GM23338 (cell line): ENCODE measurements at regions not wholly inside any gene's neighbourhood (a gene's known extent, or its start where the extent isn't known, plus 50 kb on each side); places are given as distances from the start of the nearest gene placed in this dataset.

Experiments
- ATAC-seq: fragments of 200-7000 bp; cut with Tn5 transposase; 3 replicates; pipeline ENCODE4 v1.9.1; 2020
- DNase-seq: peaks from one replicate; pipeline ENCODE4 v3.0.0-alpha.2; 2015; ENCODE audit warnings: low spot score
- H2AFZ ChIP-seq: fragments of 200-600 bp; sonication (generic); 2 replicates; pipeline ENCODE4 v1.8.0; 2016; ENCODE audit warnings: antibody characterized with exemption, mild to moderate bottlenecking, moderate library complexity
- H3F3A ChIP-seq: fragments of 200-600 bp; sonication (generic); replicated peaks from 2 replicates; pipeline ENCODE4 v1.8.0; 2017; ENCODE audit warnings: antibody characterized with exemption, mixed run types, low read depth
- H3K27ac ChIP-seq: fragments of 200-600 bp; sonication (generic); 2 replicates; pipeline ENCODE4 v1.6.1; 2016; ENCODE audit warnings: low read depth
- H3K27me3 ChIP-seq: fragments of 200-600 bp; sonication (generic); 2 replicates; pipeline ENCODE4 v1.8.0; 2016; ENCODE audit warnings: mild to moderate bottlenecking, mixed run types, moderate library complexity; ENCODE audit not compliant: insufficient read depth
- H3K36me3 ChIP-seq: fragments of 200-600 bp; sonication (generic); 2 replicates; pipeline ENCODE4 v1.8.0; 2016; ENCODE audit warnings: mild to moderate bottlenecking; ENCODE audit not compliant: insufficient read depth
- H3K4me1 ChIP-seq: fragments of 200-600 bp; sonication (generic); 2 replicates; pipeline ENCODE4 v1.8.0; 2016; ENCODE audit warnings: mild to moderate bottlenecking, moderate library complexity; ENCODE audit not compliant: insufficient read depth
- H3K4me2 ChIP-seq: fragments of 200-600 bp; sonication (generic); 2 replicates; pipeline ENCODE4 v1.7.1; 2017; ENCODE audit warnings: mixed run types
- H3K4me3 ChIP-seq: fragments of 200-600 bp; sonication (generic); 2 replicates; pipeline ENCODE4 v1.6.1; 2016; ENCODE audit warnings: mixed run types
- H3K79me2 ChIP-seq: fragments of 200-600 bp; sonication (generic); replicated peaks from 2 replicates; pipeline ENCODE4 v1.8.0; 2017; ENCODE audit warnings: mild to moderate bottlenecking; ENCODE audit not compliant: insufficient read depth
- H3K9me2 ChIP-seq: fragments of 200-600 bp; sonication (generic); 2 replicates; pipeline ENCODE4 v1.8.0; 2017; ENCODE audit not compliant: insufficient read depth
- H4K20me1 ChIP-seq: fragments of 200-600 bp; sonication (generic); replicated peaks from 2 replicates; pipeline ENCODE4 v1.8.0; 2017; ENCODE audit warnings: mild to moderate bottlenecking; ENCODE audit not compliant: insufficient read depth
- H3K27ac Mint-ChIP-seq: 2 replicates; pipeline ENCODE4 v1.8.0; 2020; ENCODE audit warnings: inconsistent platforms, mild to moderate bottlenecking, moderate library complexity, mixed read lengths
- H3K27me3 Mint-ChIP-seq: 3 replicates; pipeline ENCODE4 v1.8.0; 2022; ENCODE audit warnings: low read depth, mild to moderate bottlenecking, moderate library complexity, mixed read lengths, inconsistent platforms; ENCODE audit not compliant: insufficient read depth, poor library complexity
- H3K36me3 Mint-ChIP-seq: 3 replicates; pipeline ENCODE4 v1.8.0; 2021; ENCODE audit warnings: low read depth, mild to moderate bottlenecking, inconsistent platforms, moderate library complexity, mixed read lengths
- H3K4me1 Mint-ChIP-seq: 3 replicates; pipeline ENCODE4 v1.8.0; 2020; ENCODE audit warnings: mild to moderate bottlenecking, inconsistent platforms, mixed read lengths
- H3K4me3 Mint-ChIP-seq: 3 replicates; pipeline ENCODE4 v1.8.0; 2021; ENCODE audit warnings: moderate library complexity, mild to moderate bottlenecking, inconsistent platforms, mixed read lengths
- H3K9me3 Mint-ChIP-seq: 3 replicates; pipeline ENCODE4 v1.8.0; 2020; ENCODE audit warnings: moderate library complexity, mild to moderate bottlenecking, inconsistent platforms, mixed read lengths
- CREB1 ChIP-seq: fragments of 250-450 bp; sonication (Bioruptor Pico); IDR thresholded peaks from 2 replicates; pipeline ENCODE4 v1.5.0; 2020; ENCODE audit warnings: low read depth, mild to moderate bottlenecking, moderate library complexity
- EZH2 ChIP-seq: fragments of 200-600 bp; sonication (generic); IDR thresholded peaks from one replicate; pipeline ENCODE4 v1.8.0; 2017; ENCODE audit warnings: antibody characterized with exemption, mild to moderate bottlenecking, low read depth; ENCODE audit not compliant: unreplicated experiment
- JUNB ChIP-seq: IDR thresholded peaks from one replicate; pipeline ENCODE4 v1.6.1; 2016; ENCODE audit warnings: antibody characterized with exemption; ENCODE audit not compliant: unreplicated experiment
- NANOG ChIP-seq: IDR thresholded peaks from 2 replicates; pipeline ENCODE4 v1.6.1; 2016; ENCODE audit warnings: antibody characterized with exemption, borderline replicate concordance
- POLR2AphosphoS5 ChIP-seq: IDR thresholded peaks from 2 replicates; pipeline ENCODE4 v1.6.1; 2016; ENCODE audit warnings: antibody characterized with exemption, low read depth
- STAT1 ChIP-seq: IDR thresholded peaks from one replicate; pipeline ENCODE4 v1.6.1; 2016; ENCODE audit warnings: antibody characterized with exemption; ENCODE audit not compliant: unreplicated experiment
- TF ChIP-seq, protein P1 (sequence below): fragments of 250-450 bp; sonication (Bioruptor Pico); IDR thresholded peaks from 2 replicates; pipeline ENCODE4 v1.5.0; 2020; ENCODE audit warnings: mild to moderate bottlenecking, moderate library complexity
- TF ChIP-seq, protein P2 (sequence below): IDR thresholded peaks from one replicate; pipeline ENCODE4 v1.6.1; 2018; ENCODE audit warnings: antibody characterized with exemption; ENCODE audit not compliant: unreplicated experiment
- TF ChIP-seq, protein P3 (sequence below): IDR thresholded peaks from 2 replicates; pipeline ENCODE4 v1.6.1; 2016; ENCODE audit warnings: antibody characterized with exemption

DNA sequence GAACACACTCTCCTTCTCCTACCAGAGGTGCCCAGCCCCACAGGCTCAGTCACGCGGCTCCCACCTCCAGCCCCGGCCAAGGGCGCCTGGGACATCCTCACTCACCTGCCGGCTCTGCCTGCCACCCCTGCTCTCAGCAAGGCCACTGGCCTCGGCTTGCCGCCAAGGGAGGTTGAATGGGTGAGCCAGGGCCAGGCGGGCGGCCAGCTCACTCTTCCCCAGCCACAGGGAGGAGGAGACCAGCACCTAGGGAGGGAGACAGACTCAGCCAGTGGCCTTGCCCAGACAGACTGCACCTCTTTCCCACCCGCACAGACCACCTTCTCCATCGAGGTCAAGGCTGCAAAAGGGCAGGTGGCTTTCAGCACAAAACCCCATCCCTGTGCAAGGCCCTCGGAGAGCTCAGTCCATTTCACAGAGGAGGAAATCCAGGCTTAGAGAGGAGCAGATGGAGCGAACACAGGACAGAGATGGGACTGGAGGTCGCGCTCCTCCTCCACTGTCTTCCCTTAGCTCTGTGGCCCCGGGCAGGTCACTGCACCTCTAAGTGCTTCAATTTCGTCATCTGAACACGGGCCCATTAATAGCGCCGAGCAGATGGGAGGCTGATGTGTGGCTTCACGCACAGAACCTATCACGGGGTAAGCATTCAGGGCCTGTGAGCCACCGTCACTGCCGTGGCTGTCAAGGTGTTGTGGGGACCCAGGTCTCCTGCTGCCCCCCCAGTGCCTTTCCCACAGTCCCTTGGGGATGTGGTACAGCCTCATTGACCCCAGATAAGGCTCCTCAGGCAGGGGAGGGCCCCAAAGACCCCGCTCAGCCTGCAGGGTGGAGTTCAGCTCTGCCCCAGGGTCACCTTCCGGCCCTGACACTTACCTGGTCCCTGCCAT is 56.1 kb downstream of the RMI2 start:
- Mint-ChIP-seq H3K27ac (no peak overlapping the region), H3K4me3 (no peak overlapping the region), H3K9me3 (peaks cover 6% of the 10 kb centered on the region; the same call in 1 of the 3 replicates), H3K4me1 (peaks cover 6% of the 10 kb centered on the region), H3K36me3 (no peaks in the 10 kb centered on the region), H3K27me3 (peaks cover 17% of the 10 kb centered on the region)
- Histone ChIP-seq H3K36me3 (no peaks in the 10 kb centered on the region), H3K4me2 (no peak overlapping the region), H3F3A (peaks cover 5% of the 10 kb centered on the region; the same call in 1 of the 2 replicates), H3K4me1 (no peaks in the 10 kb centered on the region), H4K20me1 (no peaks in the 10 kb centered on the region), H2AFZ (no peak overlapping the region), H3K9me2 (no peaks in the 10 kb centered on the region), H3K4me3 (no peak overlapping the region), H3K79me2 (no peaks in the 10 kb centered on the region), H3K27me3 (no peaks in the 10 kb centered on the region), H3K27ac (no peak overlapping the region)
- DNase-seq = no peak
- ATAC-seq = no peak
- TF ChIP-seq, protein P1, sequence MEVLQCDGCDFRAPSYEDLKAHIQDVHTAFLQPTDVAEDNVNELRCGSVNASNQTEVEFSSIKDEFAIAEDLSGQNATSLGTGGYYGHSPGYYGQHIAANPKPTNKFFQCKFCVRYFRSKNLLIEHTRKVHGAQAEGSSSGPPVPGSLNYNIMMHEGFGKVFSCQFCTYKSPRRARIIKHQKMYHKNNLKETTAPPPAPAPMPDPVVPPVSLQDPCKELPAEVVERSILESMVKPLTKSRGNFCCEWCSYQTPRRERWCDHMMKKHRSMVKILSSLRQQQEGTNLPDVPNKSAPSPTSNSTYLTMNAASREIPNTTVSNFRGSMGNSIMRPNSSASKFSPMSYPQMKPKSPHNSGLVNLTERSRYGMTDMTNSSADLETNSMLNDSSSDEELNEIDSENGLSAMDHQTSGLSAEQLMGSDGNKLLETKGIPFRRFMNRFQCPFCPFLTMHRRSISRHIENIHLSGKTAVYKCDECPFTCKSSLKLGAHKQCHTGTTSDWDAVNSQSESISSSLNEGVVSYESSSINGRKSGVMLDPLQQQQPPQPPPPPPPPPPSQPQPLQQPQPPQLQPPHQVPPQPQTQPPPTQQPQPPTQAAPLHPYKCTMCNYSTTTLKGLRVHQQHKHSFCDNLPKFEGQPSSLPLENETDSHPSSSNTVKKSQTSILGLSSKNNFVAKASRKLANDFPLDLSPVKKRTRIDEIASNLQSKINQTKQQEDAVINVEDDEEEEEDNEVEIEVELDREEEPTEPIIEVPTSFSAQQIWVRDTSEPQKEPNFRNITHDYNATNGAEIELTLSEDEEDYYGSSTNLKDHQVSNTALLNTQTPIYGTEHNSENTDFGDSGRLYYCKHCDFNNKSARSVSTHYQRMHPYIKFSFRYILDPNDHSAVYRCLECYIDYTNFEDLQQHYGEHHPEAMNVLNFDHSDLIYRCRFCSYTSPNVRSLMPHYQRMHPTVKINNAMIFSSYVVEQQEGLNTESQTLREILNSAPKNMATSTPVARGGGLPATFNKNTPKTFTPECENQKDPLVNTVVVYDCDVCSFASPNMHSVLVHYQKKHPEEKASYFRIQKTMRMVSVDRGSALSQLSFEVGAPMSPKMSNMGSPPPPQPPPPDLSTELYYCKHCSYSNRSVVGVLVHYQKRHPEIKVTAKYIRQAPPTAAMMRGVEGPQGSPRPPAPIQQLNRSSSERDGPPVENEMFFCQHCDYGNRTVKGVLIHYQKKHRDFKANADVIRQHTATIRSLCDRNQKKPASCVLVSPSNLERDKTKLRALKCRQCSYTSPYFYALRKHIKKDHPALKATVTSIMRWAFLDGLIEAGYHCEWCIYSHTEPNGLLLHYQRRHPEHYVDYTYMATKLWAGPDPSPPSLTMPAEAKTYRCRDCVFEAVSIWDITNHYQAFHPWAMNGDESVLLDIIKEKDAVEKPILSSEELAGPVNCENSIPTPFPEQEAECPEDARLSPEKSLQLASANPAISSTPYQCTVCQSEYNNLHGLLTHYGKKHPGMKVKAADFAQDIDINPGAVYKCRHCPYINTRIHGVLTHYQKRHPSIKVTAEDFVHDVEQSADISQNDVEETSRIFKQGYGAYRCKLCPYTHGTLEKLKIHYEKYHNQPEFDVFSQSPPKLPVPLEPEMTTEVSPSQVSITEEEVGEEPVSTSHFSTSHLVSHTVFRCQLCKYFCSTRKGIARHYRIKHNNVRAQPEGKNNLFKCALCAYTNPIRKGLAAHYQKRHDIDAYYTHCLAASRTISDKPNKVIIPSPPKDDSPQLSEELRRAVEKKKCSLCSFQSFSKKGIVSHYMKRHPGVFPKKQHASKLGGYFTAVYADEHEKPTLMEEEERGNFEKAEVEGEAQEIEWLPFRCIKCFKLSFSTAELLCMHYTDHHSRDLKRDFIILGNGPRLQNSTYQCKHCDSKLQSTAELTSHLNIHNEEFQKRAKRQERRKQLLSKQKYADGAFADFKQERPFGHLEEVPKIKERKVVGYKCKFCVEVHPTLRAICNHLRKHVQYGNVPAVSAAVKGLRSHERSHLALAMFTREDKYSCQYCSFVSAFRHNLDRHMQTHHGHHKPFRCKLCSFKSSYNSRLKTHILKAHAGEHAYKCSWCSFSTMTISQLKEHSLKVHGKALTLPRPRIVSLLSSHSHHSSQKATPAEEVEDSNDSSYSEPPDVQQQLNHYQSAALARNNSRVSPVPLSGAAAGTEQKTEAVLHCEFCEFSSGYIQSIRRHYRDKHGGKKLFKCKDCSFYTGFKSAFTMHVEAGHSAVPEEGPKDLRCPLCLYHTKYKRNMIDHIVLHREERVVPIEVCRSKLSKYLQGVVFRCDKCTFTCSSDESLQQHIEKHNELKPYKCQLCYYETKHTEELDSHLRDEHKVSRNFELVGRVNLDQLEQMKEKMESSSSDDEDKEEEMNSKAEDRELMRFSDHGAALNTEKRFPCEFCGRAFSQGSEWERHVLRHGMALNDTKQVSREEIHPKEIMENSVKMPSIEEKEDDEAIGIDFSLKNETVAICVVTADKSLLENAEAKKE (CRISPR knock-in tag) = no peak
- TF ChIP-seq STAT1 = no peak
- TF ChIP-seq JUNB = no peak
- no peak for TF ChIP-seq NANOG
- TF ChIP-seq, protein P2, sequence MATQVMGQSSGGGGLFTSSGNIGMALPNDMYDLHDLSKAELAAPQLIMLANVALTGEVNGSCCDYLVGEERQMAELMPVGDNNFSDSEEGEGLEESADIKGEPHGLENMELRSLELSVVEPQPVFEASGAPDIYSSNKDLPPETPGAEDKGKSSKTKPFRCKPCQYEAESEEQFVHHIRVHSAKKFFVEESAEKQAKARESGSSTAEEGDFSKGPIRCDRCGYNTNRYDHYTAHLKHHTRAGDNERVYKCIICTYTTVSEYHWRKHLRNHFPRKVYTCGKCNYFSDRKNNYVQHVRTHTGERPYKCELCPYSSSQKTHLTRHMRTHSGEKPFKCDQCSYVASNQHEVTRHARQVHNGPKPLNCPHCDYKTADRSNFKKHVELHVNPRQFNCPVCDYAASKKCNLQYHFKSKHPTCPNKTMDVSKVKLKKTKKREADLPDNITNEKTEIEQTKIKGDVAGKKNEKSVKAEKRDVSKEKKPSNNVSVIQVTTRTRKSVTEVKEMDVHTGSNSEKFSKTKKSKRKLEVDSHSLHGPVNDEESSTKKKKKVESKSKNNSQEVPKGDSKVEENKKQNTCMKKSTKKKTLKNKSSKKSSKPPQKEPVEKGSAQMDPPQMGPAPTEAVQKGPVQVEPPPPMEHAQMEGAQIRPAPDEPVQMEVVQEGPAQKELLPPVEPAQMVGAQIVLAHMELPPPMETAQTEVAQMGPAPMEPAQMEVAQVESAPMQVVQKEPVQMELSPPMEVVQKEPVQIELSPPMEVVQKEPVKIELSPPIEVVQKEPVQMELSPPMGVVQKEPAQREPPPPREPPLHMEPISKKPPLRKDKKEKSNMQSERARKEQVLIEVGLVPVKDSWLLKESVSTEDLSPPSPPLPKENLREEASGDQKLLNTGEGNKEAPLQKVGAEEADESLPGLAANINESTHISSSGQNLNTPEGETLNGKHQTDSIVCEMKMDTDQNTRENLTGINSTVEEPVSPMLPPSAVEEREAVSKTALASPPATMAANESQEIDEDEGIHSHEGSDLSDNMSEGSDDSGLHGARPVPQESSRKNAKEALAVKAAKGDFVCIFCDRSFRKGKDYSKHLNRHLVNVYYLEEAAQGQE = no peak
- TF ChIP-seq CREB1 (CRISPR knock-in tag) = no peak
- TF ChIP-seq POLR2AphosphoS5 = no peak
- no peak for TF ChIP-seq EZH2
- TF ChIP-seq, protein P3, sequence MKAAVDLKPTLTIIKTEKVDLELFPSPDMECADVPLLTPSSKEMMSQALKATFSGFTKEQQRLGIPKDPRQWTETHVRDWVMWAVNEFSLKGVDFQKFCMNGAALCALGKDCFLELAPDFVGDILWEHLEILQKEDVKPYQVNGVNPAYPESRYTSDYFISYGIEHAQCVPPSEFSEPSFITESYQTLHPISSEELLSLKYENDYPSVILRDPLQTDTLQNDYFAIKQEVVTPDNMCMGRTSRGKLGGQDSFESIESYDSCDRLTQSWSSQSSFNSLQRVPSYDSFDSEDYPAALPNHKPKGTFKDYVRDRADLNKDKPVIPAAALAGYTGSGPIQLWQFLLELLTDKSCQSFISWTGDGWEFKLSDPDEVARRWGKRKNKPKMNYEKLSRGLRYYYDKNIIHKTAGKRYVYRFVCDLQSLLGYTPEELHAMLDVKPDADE = no peak
